ENCODE measurements at regions not wholly inside any gene's neighbourhood (a gene's known extent, or its start where the extent isn't known, plus 50 kb on each side); places are given as distances from the start of the nearest gene placed in this dataset.
A peak's percentile ranks its signal among the peaks of the same experiment; 100 is the strongest.

GRCh38 chr11:86740628-86741483, 59.5 kb upstream of the PRSS23 start:
- H3K4me3 Mint-ChIP-seq = no peak overlapping the region; the same call in 2 of the 3 replicates

More at GRCh38 chr11:86740628-86741483, 59.5 kb upstream of the PRSS23 start:
- no peak overlapping the region for H3K4me3 ChIP-seq
- H3K27me3 Mint-ChIP-seq (ENCODE audit: insufficient read depth, low read depth, poor library complexity) = no peaks in the 10 kb centered on the region
- peaks cover 18% of the 10 kb centered on the region for H3K4me1 Mint-ChIP-seq
- peak overlapping the region; percentile 93 for H3K27ac Mint-ChIP-seq
- H3K4me1 ChIP-seq (ENCODE audit: insufficient read depth) = no peaks in the 10 kb centered on the region
- peaks cover 3% of the 10 kb centered on the region; the same call in 1 of the 3 replicates for H3K36me3 Mint-ChIP-seq (ENCODE audit: low read depth)
- peaks cover 16% of the 10 kb centered on the region; the same call in 1 of the 2 replicates for H3K9me2 ChIP-seq (ENCODE audit: insufficient read depth)
- peak overlapping the region; percentile 61 for H2AFZ ChIP-seq
- peak; percentile 86 for ATAC-seq
- no peak overlapping the region for H3K4me2 ChIP-seq
- H3K27ac ChIP-seq (ENCODE audit: low read depth) = peak overlapping the region; percentile 73; the same call in 1 of the 2 replicates
- peak; percentile 66 for DNase-seq (ENCODE audit: low spot score)
- H3K79me2 ChIP-seq (replicated peaks; ENCODE audit: insufficient read depth) = no peaks in the 10 kb centered on the region
- H3K9me3 Mint-ChIP-seq = peaks cover 4% of the 10 kb centered on the region; the same call in 1 of the 3 replicates
- H3K36me3 ChIP-seq (ENCODE audit: insufficient read depth) = no peaks in the 10 kb centered on the region
- TF ChIP-seq CREB1 (CRISPR knock-in tag; IDR thresholded peaks at IDR 0.05; ENCODE audit: low read depth) (no peak), ZNF462 (CRISPR knock-in tag; IDR thresholded peaks at IDR 0.05) (no peak), ZNF331 (CRISPR knock-in tag; IDR thresholded peaks at IDR 0.05; ENCODE audit: low read depth) (no peak), JUNB (IDR thresholded peaks at IDR 0.05; ENCODE audit: unreplicated experiment) (no peak), STAT1 (IDR thresholded peaks at IDR 0.05; ENCODE audit: unreplicated experiment) (no peak), NANOG (IDR thresholded peaks at IDR 0.05; ENCODE audit: borderline replicate concordance) (no peak), EZH2phosphoT487 (IDR thresholded peaks at IDR 0.05; ENCODE audit: unreplicated experiment) (no peak), ETS1 (IDR thresholded peaks at IDR 0.05) (no peak), ZNF114 (CRISPR knock-in tag; IDR thresholded peaks at IDR 0.05) (no peak), CTCF (conservative IDR thresholded peaks at IDR 0.05; ENCODE audit: low read depth in 2 of 2) (no peak), EZH2 (IDR thresholded peaks at IDR 0.05; ENCODE audit: low read depth, unreplicated experiment) (no peak), REST (IDR thresholded peaks at IDR 0.05; ENCODE audit: unreplicated experiment) (no peak), POLR2AphosphoS5 (IDR thresholded peaks at IDR 0.05; ENCODE audit: low read depth) (no peak)
- H3K27me3 ChIP-seq (ENCODE audit: insufficient read depth) = no peaks in the 10 kb centered on the region
- no peaks in the 10 kb centered on the region for H4K20me1 ChIP-seq (replicated peaks; ENCODE audit: insufficient read depth)
- H3F3A ChIP-seq (replicated peaks; ENCODE audit: low read depth) = no peaks in the 10 kb centered on the region

Data from GM23338 (cell line).